ENCODE measurements at regions not wholly inside any gene's neighbourhood (a gene's known extent, or its start where the extent isn't known, plus 50 kb on each side); places are given as distances from the start of the nearest gene placed in this dataset.
A peak's percentile ranks its signal among the peaks of the same experiment; 100 is the strongest.

DNA sequence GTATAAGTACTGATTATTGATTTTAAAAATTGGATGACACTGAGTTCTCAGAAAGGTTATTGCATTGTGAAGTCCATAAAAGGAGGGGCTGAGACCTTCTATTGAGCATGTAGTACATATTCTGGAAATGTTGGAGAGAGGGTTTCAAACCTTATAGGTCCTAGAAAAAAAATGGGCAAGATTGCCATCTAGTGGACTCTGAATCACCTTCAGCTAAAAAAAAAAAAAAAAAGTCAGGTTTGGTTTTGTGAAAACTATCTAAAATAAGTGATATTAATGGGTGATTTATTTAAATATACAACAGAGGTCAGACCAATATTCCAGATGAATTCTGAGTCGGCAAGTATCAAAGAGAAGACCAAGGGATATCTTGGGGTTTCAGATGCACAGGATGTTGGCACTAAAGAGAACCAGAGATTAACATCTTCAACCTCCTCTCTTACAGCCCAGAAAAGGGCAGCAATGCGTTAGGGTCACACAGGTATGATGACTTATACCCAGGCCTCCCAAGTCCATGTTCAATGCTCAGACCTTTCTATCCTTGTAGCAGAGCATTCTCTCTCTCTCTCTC is 109.8 kb upstream of the NMUR2 start:
- Histone ChIP-seq H3K9ac (ENCODE audit: insufficient read depth, low read length, poor library complexity, severe bottlenecking) (no peak overlapping the region), H3K79me2 (ENCODE audit: insufficient read depth, low read length) (no peaks in the 10 kb centered on the region), H4K20me1 (ENCODE audit: insufficient read depth, low read length) (no peaks in the 10 kb centered on the region), H2AFZ (ENCODE audit: insufficient read depth, low read depth, low read length, poor library complexity, severe bottlenecking) (no peak overlapping the region), H3K36me3 (replicated peaks in 1 of 2; ENCODE audit: control insufficient read depth in 1 of 2, insufficient read depth in 2 of 2, low read length in 2 of 2) (no peaks in the 10 kb centered on the region), H3K9me3 (replicated peaks in 1 of 2; ENCODE audit: control insufficient read depth in 1 of 2, insufficient read depth in 1 of 2, low read length in 2 of 2) (no peaks in the 10 kb centered on the region), H3K4me1 (ENCODE audit: control insufficient read depth in 1 of 2, insufficient read depth in 2 of 2, low read length in 2 of 2) (no peaks in the 10 kb centered on the region), H3K27me3 (ENCODE audit: control insufficient read depth in 2 of 2, insufficient read depth in 2 of 2, low read length in 2 of 2) (no peaks in the 10 kb centered on the region), H3K4me3 (replicated peaks in 1 of 3; ENCODE audit: low read depth in 2 of 3, low read length in 3 of 3) (no peak overlapping the region), H3K4me2 (replicated peaks; ENCODE audit: extremely low read depth, low read length, poor library complexity, severe bottlenecking) (no peak overlapping the region), H3K27ac (ENCODE audit: low read depth in 1 of 2, low read length in 2 of 2) (no peak overlapping the region)
- H3K27me3 Mint-ChIP-seq (ENCODE audit: low read depth in 3 of 3) = peaks cover 6 to 9% (median 6%) of the 10 kb centered on the region in 3 donors
- no peaks in the 10 kb centered on the region for H3K36me3 Mint-ChIP-seq
- no peak overlapping the region for H3K27ac Mint-ChIP-seq
- no peaks in the 10 kb centered on the region for H3K4me1 Mint-ChIP-seq
- intact Hi-C loops (cut with micrococcal nuclease) = no loop called here
- no peak for DNase-seq
- H3K9me3 Mint-ChIP-seq = peaks cover 0 to 2% (median 0%) of the 10 kb centered on the region in 7 donors
- 55% methylated on average over 1 of the region's 2 CpGs for whole genome bisulfite sequencing (ENCODE audit: insufficient coverage)
- TF ChIP-seq CTCF (IDR thresholded peaks at IDR 0.05) = peak; percentile 30
- no peak overlapping the region for H3K4me3 Mint-ChIP-seq

DNA sequence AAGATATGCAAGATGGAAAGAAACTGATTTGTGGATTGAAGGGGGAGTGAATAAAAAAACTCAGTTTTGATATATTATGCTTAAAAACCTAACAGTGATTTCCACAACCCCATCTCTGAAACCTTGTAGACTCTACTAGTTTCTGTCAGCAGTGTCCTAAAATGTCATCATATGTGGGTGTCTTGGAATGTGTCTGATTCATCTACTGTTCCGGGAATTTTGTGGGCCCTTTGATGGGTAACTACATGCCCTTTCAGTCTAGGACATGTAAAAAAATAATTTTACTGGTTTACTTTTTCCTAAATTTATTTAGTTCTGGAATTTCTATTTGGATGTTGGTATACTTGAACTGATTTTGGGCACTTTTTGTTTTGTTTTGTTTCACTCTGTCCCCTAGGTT is 118.9 kb upstream of the NMUR2 start:
- H3K36me3 Mint-ChIP-seq = no peaks in the 10 kb centered on the region
- Histone ChIP-seq H3K27ac (ENCODE audit: low read depth in 1 of 2, low read length in 2 of 2) (no peak overlapping the region), H3K4me1 (ENCODE audit: control insufficient read depth in 1 of 2, insufficient read depth in 2 of 2, low read length in 2 of 2) (peaks cover 10 to 13% of the 10 kb centered on the region in 2 donors), H4K20me1 (ENCODE audit: insufficient read depth, low read length) (no peaks in the 10 kb centered on the region), H3K4me2 (replicated peaks; ENCODE audit: extremely low read depth, low read length, poor library complexity, severe bottlenecking) (no peak overlapping the region), H3K27me3 (ENCODE audit: control insufficient read depth in 2 of 2, insufficient read depth in 2 of 2, low read length in 2 of 2) (no peaks in the 10 kb centered on the region), H2AFZ (ENCODE audit: insufficient read depth, low read depth, low read length, poor library complexity, severe bottlenecking) (no peak overlapping the region), H3K79me2 (ENCODE audit: insufficient read depth, low read length) (no peaks in the 10 kb centered on the region), H3K9ac (ENCODE audit: insufficient read depth, low read length, poor library complexity, severe bottlenecking) (no peak overlapping the region), H3K9me3 (replicated peaks in 1 of 2; ENCODE audit: control insufficient read depth in 1 of 2, insufficient read depth in 1 of 2, low read length in 2 of 2) (no peaks in the 10 kb centered on the region), H3K4me3 (replicated peaks in 1 of 3; ENCODE audit: low read depth in 2 of 3, low read length in 3 of 3) (no peak overlapping the region), H3K36me3 (replicated peaks in 1 of 2; ENCODE audit: control insufficient read depth in 1 of 2, insufficient read depth in 2 of 2, low read length in 2 of 2) (no peaks in the 10 kb centered on the region)
- H3K4me1 Mint-ChIP-seq = peaks cover 14% of the 10 kb centered on the region
- TF ChIP-seq CTCF (IDR thresholded peaks at IDR 0.05) = no peak
- no peak overlapping the region for H3K4me3 Mint-ChIP-seq
- peaks cover under 1 to 8% (median 6%) of the 10 kb centered on the region in 3 donors for H3K27me3 Mint-ChIP-seq (ENCODE audit: low read depth in 3 of 3)
- no peak for DNase-seq
- H3K9me3 Mint-ChIP-seq = peaks cover 0 to 2% (median 0%) of the 10 kb centered on the region in 7 donors
- WGBS (ENCODE audit: insufficient coverage) = no CpG with 5 or more reads among the region's 1 CpG
- intact Hi-C loops (cut with micrococcal nuclease) = no loop called here
- no peak overlapping the region for H3K27ac Mint-ChIP-seq
